Ovary (tissue), 7 donors: ENCODE measurements at regions not wholly inside any gene's neighbourhood (a gene's known extent, or its start where the extent isn't known, plus 50 kb on each side); places are given as distances from the start of the nearest gene placed in this dataset.

Experiments
- DNase-seq, 5 donors: peaks; one replicate each; pipeline ENCODE4 v3.0.0-alpha.2; 2019 to 2020
- H3K27ac ChIP-seq, 2 donors: fragments of 200-600 bp; one replicate each; pipeline versions ENCODE4 v1.5.1 to v1.8.0; 2019 to 2022
- H3K27me3 ChIP-seq: fragments of 200-600 bp; one replicate; pipeline ENCODE4 v1.8.0; 2022
- H3K36me3 ChIP-seq: fragments of 200-600 bp; sonication (generic); one replicate; pipeline ENCODE4 v1.5.1; 2019
- H3K4me1 ChIP-seq: one replicate; pipeline ENCODE4 v1.8.1; 2013; ENCODE audit warnings: mild to moderate bottlenecking, moderate library complexity; ENCODE audit not compliant: insufficient read depth
- H3K4me3 ChIP-seq: fragments of 200-600 bp; sonication (generic); one replicate; pipeline ENCODE4 v1.5.1; 2017
- H3K9me3 ChIP-seq, 2 donors: fragments of 200-600 bp in 1 of 2; sonication (generic) in 1 of 2; one replicate each; pipeline versions ENCODE4 v1.5.1 to v1.8.1; 2013 to 2019; ENCODE audit warnings: mild to moderate bottlenecking in 1 of 2, moderate library complexity in 1 of 2
- EP300 ChIP-seq: sonication (generic); formaldehyde crosslinking; IDR thresholded peaks from one replicate; pipeline ENCODE4 v1.6.1; 2017; ENCODE audit warnings: antibody characterized with exemption
- POLR2A ChIP-seq: fragments of 450-650 bp; IDR thresholded peaks from one replicate; pipeline ENCODE4 v1.6.1; 2017; ENCODE audit warnings: antibody characterized with exemption, mild to moderate bottlenecking, moderate library complexity
- WGBS, 3 donors: extraction: QIAGEN DNeasy Blood & Tissue Kit in 1 of 3; methylation state at CpG; one replicate each; pipeline versions ENCODE4 v1.1.5 to v1.1.7; 2013 to 2017; 5-methylcytosine and 5-hydroxymethylcytosine counted together
- intact Hi-C, 4 donors: fragments of 100-400 bp; cut with DNase I; formaldehyde crosslinking; loops; one replicate each; pipeline versions ENCODE4 v1.11.0 to v1.15.1; 2022 to 2023
- TF ChIP-seq, protein P1 (sequence below), 3 donors: fragments of 450-650 bp in 2 of 3; fragments of 200-600 bp in 1 of 3; IDR thresholded peaks; one replicate each; pipeline versions ENCODE4 v1.5.1 to v1.8.0; 2016 to 2022; ENCODE audit warnings: antibody characterized with exemption in 3 of 3, mild to moderate bottlenecking in 1 of 3
- donor health status: DM: no; HTN: no; CAD: no; lungs with moderate emphysema.
- donor health status: DM: no; HTN: no; CAD: no.
- donor health status: Bipolar disorder and iron deficiency.
- donor health status: DM: no; HTN: no; CAD: no.
- donor health status: DM: yes; HTN: yes; CAD: no.

DNA sequence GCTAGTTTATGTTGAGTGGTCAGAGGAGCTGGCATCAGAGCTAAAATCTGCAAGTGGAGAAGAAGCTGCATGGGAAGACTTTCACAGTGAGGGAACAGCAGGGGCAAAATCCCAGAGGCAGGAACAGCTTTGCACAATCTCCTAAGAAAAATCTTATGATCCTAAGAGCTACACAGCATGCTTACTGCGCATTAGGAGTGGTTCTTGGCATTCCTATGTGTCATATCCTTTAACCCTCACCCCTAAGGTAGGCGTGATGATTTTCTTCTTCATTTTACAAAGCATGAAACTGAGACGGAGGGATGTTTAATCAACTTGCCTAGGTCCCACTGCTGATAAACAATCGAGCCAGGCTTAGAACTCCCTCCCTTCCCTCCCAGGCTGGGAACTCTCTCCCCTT lies 313.6 kb upstream of the SULF2 start:
- DNase-seq: no peak
- H3K9me3 ChIP-seq: no peaks in the 10 kb centered on the region
- H3K4me1 ChIP-seq: peaks cover 9% of the 10 kb centered on the region
- H3K36me3 ChIP-seq: no peaks in the 10 kb centered on the region
- no peaks in the 10 kb centered on the region for H3K27me3 ChIP-seq
- intact Hi-C loops: no loop called here
- peak overlapping the region in 1 of 2 donors; percentile 32 for H3K27ac ChIP-seq
- no peak overlapping the region for H3K4me3 ChIP-seq
- TF ChIP-seq EP300 (no peak), POLR2A (no peak)
- TF ChIP-seq, protein P1, sequence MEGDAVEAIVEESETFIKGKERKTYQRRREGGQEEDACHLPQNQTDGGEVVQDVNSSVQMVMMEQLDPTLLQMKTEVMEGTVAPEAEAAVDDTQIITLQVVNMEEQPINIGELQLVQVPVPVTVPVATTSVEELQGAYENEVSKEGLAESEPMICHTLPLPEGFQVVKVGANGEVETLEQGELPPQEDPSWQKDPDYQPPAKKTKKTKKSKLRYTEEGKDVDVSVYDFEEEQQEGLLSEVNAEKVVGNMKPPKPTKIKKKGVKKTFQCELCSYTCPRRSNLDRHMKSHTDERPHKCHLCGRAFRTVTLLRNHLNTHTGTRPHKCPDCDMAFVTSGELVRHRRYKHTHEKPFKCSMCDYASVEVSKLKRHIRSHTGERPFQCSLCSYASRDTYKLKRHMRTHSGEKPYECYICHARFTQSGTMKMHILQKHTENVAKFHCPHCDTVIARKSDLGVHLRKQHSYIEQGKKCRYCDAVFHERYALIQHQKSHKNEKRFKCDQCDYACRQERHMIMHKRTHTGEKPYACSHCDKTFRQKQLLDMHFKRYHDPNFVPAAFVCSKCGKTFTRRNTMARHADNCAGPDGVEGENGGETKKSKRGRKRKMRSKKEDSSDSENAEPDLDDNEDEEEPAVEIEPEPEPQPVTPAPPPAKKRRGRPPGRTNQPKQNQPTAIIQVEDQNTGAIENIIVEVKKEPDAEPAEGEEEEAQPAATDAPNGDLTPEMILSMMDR (IDR thresholded peaks at IDR 0.05): no peak
- 47 to 52% (median 49%) methylated on average over 4 of the region's 4 CpGs for WGBS, 3 donors

DNA sequence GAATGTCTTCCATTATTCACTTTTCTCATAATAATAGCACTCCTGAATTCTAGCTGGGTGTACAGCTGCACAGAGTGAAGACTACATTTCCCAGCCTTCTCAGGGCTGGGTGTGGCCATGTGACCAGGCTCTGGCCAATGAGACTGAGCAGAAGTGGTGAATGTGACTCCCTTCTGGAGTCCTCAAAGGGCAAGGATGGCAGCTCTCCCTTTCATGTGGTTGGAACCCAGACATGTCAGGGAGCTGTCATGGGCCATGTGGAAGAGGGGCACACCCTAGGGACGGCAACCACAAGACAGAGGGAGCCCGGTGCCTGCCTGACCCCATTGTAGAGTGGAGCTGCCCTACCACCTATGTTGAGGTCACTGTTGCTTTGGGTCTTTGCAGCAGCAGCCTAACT lies 312.8 kb upstream of the SULF2 start:
- no peak overlapping the region for H3K27ac ChIP-seq
- H3K27me3 ChIP-seq: no peaks in the 10 kb centered on the region
- intact Hi-C loops: no loop called here
- no peak for DNase-seq
- H3K36me3 ChIP-seq: no peaks in the 10 kb centered on the region
- peaks cover 7% of the 10 kb centered on the region for H3K4me1 ChIP-seq
- H3K4me3 ChIP-seq: no peak overlapping the region
- WGBS, 3 donors: 89 to 100% (median 94%) methylated on average over 2 of the region's 2 CpGs
- TF ChIP-seq, protein P1 (IDR thresholded peaks at IDR 0.05): no peak
- TF ChIP-seq EP300: no peak
- TF ChIP-seq POLR2A: no peak
- no peaks in the 10 kb centered on the region for H3K9me3 ChIP-seq

DNA sequence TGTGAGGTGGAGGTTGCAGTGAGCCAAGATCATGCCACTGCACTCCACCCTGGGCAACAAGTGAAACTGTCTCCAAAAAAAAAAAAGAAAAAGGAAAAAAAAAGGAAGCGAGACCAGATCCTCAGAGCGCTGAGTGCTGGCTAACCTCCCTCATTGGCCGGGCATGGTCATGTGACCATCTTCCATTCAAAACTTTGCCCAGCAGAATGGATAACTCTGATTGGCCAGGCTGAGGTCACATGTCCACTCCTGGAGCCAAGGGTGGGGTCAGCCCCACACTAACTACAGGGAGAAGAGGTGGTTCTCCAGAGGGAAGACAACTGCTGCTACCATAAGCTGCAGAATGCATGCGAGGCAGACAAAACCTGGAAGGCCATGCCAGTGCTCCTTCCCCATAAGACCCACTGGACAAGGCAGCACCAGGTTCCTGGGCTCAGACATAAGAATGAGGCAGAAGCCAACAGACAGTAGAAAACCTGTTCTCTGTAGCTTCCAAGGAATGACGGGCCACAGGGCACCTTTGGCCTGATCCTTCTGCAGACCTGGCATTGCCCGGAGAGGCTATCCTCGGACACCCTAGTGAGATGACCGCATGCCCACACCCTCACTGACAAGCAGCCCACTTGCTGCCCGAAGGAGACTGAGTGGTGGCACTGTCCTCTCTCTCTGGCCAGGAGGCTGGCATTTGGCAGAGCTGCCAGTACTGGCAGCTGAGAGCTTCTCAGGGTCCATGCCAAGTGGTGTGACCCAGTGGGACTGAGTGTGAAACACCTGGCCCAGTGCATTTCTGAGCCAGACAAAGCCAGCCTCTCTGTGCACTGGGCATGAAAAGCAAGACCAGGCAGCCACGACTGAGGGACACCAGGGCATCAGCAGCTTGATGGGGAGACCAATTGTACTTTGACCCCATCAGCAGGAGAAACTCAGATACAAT lies 311.9 kb upstream of the SULF2 start:
- 95 to 97% (median 95%) methylated on average over 10 of the region's 10 CpGs for WGBS, 3 donors

DNA sequence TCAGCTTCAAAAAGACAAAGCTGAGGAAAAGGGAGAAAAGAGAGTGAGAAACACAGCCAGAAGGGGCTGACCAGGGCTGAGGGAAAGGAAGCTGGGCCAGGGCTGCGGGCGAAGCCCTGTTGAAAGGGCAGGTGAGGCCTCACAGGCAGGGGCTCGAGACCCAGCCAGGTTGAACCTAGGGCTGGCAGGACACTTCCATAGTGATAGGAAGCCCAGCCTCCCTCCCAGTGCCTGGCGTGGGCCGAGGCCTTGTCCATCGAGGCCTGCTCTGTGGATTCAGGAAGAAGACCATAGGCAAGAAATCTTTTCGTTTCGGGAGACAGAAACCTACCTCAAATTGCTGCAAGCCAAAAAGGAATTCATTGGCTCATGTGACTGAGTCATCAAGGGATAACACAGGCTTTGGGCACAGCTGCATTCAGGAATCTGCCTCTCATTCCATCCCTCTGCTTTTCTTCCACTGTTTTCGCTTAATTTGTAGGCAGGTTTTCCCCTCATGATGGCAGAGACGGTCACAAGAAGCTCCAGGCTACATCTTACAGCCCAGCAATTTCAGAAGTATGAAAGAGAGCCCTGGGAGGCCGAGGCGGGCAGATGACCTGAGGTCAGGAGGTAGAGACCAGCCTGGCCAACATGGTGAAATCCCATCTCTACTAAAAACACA lies 311.1 kb upstream of the SULF2 start:
- TF ChIP-seq, protein P1 (IDR thresholded peaks at IDR 0.05): no peak
- TF ChIP-seq EP300: no peak
- no peak for TF ChIP-seq POLR2A
- DNase-seq: no peak
- H3K27me3 ChIP-seq: no peaks in the 10 kb centered on the region
- H3K27ac ChIP-seq: no peak overlapping the region
- H3K4me1 ChIP-seq: peaks cover 2% of the 10 kb centered on the region
- H3K36me3 ChIP-seq: no peaks in the 10 kb centered on the region
- no peak overlapping the region for H3K4me3 ChIP-seq
- H3K9me3 ChIP-seq: no peaks in the 10 kb centered on the region
- 91 to 97% (median 94%) methylated on average over 12 of the region's 12 CpGs for WGBS, 3 donors
- intact Hi-C loops: no loop called here

More for the DNA sequence above, 311.9 kb upstream of the SULF2 start:
- no peaks in the 10 kb centered on the region for H3K36me3 ChIP-seq
- DNase-seq: no peak
- TF ChIP-seq EP300: no peak
- TF ChIP-seq, protein P1 (IDR thresholded peaks at IDR 0.05): no peak
- TF ChIP-seq POLR2A: no peak
- no peak overlapping the region for H3K4me3 ChIP-seq
- no peak overlapping the region for H3K27ac ChIP-seq
- no peaks in the 10 kb centered on the region for H3K9me3 ChIP-seq
- no peaks in the 10 kb centered on the region for H3K27me3 ChIP-seq
- H3K4me1 ChIP-seq: peaks cover 2% of the 10 kb centered on the region
- intact Hi-C loops: no loop called here
